HG02623 (cell line): ENCODE measurements at regions not wholly inside any gene's neighbourhood (a gene's known extent, or its start where the extent isn't known, plus 50 kb on each side); places are given as distances from the start of the nearest gene placed in this dataset.

ENCODE experiments used
- ATAC-seq: cut with Tn5 transposase; IDR thresholded peaks from one replicate; pipeline ENCODE4 v1.9.1; 2021; ENCODE audit warnings: moderate library complexity; ENCODE audit not compliant: unreplicated experiment

GRCh38 chr5:68447136-68447929 lies 231.8 kb downstream of the PIK3R1 start:
- ATAC-seq: no peak

DNA sequence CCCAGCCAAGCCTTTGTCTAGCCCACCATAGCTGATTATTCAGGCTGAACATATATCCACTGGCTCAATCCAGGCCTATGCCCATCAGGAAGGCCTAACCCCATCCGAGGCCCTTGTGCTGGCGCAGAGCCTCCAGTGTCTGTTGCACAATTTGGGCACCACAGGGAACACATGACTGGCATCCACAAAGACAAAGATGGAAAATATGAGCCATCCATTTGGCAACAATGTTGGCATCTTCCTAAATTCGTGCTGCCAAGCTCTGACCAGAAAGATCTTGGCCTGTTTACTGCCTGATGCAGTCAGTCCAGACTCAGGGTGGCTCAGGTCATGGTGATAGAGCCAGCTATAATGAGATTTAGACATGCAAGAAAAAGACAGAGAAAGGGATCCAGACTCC lies 233.8 kb downstream of the PIK3R1 start:
- no peak for ATAC-seq

GRCh38 chr5:68450245-68450852 lies 234.8 kb downstream of the PIK3R1 start:
- no peak for ATAC-seq

GRCh38 chr5:68452286-68452685 lies 236.7 kb downstream of the PIK3R1 start:
- ATAC-seq: no peak

GRCh38 chr5:68454172-68454571 lies 238.6 kb downstream of the PIK3R1 start:
- ATAC-seq: no peak

GRCh38 chr5:68454766-68455165 lies 239.2 kb downstream of the PIK3R1 start:
- ATAC-seq: no peak

- no peak for ATAC-seq
These were observed 239.7 kb downstream of the PIK3R1 start for GRCh38 chr5:68455216-68455615.

DNA sequence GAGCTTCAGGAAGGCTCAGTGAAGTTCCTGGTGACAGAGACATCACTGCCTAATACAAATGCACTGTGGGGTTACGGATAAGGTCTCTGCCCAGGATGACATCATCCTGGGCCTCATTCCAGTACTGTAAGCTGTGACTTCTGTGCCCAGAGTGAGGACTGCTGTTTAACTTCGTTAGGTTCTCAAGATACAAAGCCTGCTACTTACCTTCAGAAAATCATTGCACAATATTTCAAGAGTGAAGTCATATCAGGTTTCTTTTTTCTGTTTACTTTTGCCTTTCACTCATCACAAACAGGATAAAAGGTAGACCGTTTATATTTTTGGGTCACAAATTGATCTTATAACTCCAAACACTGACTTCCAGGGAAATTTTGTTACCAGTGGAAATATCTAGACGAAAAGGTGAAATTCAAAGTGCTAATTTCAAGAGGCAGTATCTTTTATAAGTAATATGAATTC lies 241.2 kb downstream of the PIK3R1 start:
- ATAC-seq: no peak

- ATAC-seq: no peak
These were observed 241.7 kb downstream of the PIK3R1 start for GRCh38 chr5:68457285-68457684.

- ATAC-seq: no peak
These were observed 243.0 kb downstream of the PIK3R1 start for GRCh38 chr5:68458416-68459021.

DNA sequence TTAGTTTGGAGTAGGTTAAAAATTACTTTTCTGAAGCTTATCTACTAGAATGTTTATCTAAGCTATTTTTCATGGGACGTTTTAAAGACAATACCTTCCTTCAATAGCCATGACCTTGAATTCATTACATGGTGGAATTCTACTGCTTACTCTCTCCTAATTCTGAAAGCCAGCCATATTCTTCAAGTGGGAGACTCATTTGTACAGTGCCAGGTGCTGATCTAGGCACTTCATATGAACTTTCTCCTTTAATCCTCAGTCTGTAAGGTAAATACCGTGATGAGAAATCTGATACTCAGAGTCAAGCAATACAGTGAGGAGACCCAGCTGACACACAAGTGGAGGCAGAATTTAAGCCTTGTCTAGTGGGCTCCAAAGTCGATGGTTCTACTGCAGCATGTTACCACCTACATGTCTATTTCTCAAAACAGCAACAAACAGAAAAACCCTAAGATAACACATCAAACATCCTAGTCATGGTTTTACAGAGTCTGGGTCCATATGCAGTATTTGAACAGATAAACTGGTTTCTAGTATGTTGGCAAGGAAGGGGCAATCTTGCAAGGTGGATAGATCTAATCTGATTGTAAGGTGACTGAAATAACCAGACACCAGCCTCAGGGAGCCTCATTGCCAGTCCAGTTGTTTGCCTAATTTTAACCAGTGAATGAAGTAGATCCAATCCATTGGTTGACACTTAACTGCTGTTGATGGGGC lies 243.7 kb downstream of the PIK3R1 start:
- no peak for ATAC-seq

DNA sequence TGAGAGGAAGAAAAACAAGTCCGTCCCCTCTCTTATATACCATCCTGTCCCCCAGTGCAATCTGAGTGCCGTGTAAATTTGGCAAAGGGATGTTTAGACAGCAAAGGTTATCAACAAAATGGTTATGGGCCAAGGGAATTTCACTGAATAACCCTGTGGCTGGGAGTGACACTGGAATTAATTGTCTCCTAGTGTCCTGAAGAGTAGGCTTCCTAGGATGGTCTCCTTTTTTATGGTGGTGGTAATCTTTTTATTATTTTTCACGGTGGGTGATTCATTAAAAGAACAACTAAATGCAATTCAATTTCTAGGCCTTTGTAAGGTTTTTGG lies 244.2 kb downstream of the PIK3R1 start:
- ATAC-seq: no peak

DNA sequence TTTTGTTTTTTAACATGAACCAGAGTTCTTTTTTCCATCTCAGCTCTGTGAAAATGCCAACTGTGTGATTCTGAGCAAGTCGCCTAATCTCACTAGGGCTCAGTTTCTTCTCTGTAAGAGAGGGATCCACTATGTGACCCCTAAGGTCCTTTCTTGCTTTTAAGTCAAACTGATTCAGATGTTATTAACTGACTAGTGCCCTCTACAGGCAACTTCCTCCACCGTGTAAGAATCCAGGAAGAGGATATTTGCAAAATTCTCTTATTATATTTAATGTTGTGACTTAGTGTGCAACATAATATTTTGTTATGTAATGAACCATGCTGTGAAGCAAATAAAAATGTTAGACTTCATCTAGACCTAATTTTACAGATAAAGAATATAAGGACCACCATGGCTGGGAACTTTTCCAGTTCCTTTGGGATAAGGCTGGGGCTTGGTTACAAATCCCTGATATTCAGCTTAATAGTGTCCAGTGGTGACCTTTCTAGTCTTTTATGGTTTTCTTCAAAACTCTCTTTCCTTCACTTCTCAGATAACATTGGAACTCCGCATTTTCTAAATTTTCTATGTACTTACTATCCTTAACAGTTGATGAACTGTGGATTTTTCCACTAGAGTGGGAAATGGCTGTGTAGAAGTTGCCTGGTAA lies 244.7 kb downstream of the PIK3R1 start:
- ATAC-seq: peak; percentile 61

- no peak for ATAC-seq
These were observed 248.1 kb downstream of the PIK3R1 start for GRCh38 chr5:68463606-68464005.

DNA sequence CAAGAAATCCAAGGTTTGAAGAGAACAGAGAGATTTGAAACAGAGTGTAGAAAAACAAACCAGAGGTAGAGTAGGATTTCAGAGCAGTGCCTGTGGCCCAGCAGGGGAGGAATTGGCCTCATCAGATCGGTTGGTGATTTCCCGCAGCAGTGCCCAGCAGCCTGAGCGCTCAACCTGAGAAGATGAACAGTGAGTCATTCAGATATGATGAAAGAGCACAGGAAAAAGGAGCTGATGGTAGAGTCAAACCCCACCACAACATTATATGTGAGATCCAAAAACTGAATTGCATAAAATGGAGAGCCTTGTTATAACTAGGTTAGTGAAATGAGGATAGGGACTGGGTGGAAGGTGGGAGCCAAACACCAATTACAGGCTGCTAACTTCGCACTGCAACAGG lies 248.9 kb downstream of the PIK3R1 start:
- ATAC-seq: no peak

- no peak for ATAC-seq
These were observed 249.6 kb downstream of the PIK3R1 start for GRCh38 chr5:68465133-68465532.

- no peak for ATAC-seq
These were observed 250.5 kb downstream of the PIK3R1 start for GRCh38 chr5:68465934-68466551.

DNA sequence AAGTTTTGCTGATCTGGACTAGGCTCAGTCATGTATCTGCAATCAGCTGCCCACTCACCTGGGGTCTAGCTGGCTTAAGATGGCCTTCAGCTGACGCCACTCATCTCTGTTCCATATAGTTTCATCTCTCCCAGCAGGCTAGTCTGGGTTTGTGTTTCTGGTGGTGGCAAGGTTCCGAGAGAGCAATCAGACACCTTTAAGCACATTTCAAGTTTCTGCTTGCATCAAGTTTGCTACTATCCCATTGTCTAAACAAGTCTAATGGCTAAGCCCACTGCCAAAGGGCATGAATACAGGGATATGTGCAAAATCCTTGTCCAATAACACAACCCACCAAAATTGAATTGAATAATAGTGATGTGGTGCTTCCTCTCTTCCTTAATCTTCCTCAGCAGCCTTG lies 251.7 kb downstream of the PIK3R1 start:
- ATAC-seq: no peak

DNA sequence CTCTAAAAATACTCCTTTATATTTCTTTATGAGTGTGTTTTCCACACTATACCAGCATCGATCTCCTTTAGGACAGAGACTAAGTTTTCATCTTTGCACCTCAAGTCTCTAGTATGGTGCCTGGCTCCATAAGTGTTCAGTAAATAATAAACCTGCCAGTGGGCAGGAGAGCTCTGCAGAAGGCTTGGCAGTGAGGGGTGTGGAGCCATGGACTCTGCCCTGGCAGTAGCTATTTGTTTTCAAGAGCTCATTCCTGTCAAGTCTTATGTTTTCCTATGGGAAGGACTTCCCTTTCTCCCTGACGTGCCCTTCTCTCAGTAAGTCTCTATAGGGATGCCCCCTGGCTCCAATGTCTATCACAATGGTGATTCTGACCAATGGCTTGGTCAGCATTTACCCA lies 252.2 kb downstream of the PIK3R1 start:
- no peak for ATAC-seq

- no peak for ATAC-seq
These were observed 252.8 kb downstream of the PIK3R1 start for GRCh38 chr5:68468322-68468721.
